Coronary artery (tissue), 2 donors: ENCODE measurements at regions not wholly inside any gene's neighbourhood (a gene's known extent, or its start where the extent isn't known, plus 50 kb on each side); places are given as distances from the start of the nearest gene placed in this dataset.

Experiments used
- DNase-seq: peaks from one replicate; pipeline ENCODE4 v3.0.0-alpha.2; 2017; ENCODE audit warnings: low spot score
- H3K27ac ChIP-seq, 2 donors: fragments of 200-600 bp; sonication (generic); one replicate each; pipeline ENCODE4 v1.5.1; 2016 to 2019
- H3K4me3 ChIP-seq: fragments of 200-600 bp; sonication (generic); 2 replicates; pipeline ENCODE4 v1.5.1; 2016; ENCODE audit warnings: mild to moderate bottlenecking, moderate library complexity
- CTCF ChIP-seq: fragments of 200-600 bp; sonication (generic); IDR thresholded peaks from one replicate; pipeline ENCODE4 v1.5.1; 2019; ENCODE audit warnings: antibody characterized with exemption

DNA sequence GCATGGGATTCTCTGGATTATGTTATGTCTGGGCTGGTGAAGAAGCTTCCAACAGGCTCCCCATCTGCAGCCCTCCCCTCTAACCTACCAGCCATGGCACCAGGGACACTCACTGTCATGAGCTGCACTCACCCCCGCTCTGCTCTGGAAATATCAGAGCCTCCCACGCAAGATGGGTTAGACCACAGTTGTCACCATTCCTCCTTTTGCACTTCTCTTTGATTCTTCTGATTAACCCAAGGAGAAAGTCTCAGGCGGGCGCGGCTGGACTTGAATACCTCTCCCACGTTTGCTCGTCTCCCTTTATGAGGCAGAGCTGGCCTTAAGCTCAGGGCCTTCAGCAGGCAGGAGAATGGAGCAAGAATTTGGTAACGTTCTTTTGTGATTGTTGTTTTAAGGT, 128.1 kb downstream of the CEBPB start:
- no peak for DNase-seq
- H3K4me3 ChIP-seq: no peak overlapping the region
- no peak overlapping the region for H3K27ac ChIP-seq
- no peak for TF ChIP-seq CTCF

- no peak for DNase-seq
- TF ChIP-seq CTCF: no peak
- Histone ChIP-seq H3K27ac (peak overlapping the region; percentile 66 to 83), H3K4me3 (peak overlapping the region; percentile 61)
These were observed 129.6 kb downstream of the CEBPB start for GRCh38 chr20:50320005-50320900.

DNA sequence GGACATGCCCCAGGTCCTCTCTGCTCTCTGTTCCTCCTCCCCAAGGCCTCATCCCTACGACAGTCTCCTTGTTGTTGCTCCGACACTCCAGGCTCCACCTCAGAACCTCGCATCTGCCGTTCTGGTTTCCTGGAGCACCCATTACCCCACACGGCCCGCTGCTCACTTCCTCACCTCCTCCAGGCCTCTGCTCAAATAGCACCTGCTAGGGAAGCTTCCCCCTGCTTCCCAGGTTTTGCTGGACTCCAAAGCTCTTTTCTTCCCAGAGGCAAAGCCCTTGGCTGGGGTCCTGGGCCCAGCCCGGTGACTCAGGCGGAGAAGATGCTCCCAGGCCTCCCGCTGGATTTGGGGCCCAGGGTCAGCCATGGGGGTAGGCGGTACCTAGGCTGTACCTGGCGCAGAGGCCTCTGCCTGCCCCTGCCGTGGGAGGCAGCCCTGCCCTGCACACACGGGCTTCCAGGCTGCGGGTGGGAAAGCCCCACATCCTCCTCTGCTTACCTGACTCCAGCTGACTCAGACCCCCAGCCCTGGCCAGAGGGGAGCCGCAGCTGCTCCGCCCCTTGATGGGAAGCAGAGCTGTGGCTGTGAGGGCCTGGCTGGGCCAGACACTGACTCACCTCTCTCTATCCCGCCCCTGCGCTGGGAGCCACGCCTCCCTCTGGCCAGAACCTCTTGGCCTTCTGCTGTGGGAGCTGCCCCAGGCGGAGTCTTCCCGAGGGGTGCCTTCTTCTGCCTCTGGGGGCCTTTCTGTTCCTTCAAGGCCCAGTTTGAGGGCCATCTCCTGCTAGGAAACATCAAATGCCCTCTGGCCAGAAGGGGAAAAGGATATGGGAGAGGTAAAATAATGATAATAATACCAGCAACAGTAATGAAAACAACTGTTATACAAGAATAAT, 130.5 kb downstream of the CEBPB start:
- peak; percentile 97 for DNase-seq
- TF ChIP-seq CTCF: no peak
- Histone ChIP-seq H3K4me3 (peak overlapping the region; percentile 61), H3K27ac (peak overlapping the region; percentile 66 to 83)

DNA sequence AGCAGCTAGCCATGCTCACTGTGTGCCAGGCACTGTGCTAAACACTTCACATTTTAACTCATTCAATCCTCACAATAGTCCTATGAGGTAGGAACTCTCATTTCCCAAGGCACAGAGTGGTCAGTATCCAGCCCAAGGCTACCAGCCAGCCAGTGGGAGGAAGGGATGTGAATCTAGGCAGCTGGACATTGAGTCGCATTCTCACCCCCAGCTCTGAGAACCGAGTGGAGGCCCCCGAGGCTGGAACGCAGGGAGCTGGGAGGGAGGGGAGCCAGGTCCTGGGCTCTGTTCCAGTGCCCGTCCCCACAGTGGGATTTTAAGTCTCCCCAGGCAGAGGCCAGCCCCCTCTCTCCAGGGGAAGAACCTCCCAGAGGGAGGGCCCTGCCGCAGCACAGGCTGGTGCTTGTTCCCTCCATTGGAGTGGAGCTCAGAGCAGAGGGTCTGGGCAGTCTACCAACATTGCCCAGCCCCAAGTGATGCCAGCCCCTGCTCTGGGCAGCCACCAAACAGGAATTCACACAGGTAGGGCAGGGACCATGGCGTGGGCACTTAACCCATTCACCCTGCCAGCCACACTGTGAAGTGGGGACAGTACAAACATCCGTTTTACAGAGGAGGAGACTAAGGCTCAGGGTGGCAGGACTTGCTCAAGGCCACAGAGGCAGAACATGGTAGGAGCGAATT, 131.3 kb downstream of the CEBPB start:
- Histone ChIP-seq H3K27ac (peak overlapping the region; percentile 66 to 83), H3K4me3 (peak overlapping the region; percentile 61)
- no peak for DNase-seq
- TF ChIP-seq CTCF: no peak

- no peak for DNase-seq
- H3K27ac ChIP-seq: no peak overlapping the region
- no peak overlapping the region for H3K4me3 ChIP-seq
- no peak for TF ChIP-seq CTCF
These were observed 132.1 kb downstream of the CEBPB start for GRCh38 chr20:50322703-50323131.

DNA sequence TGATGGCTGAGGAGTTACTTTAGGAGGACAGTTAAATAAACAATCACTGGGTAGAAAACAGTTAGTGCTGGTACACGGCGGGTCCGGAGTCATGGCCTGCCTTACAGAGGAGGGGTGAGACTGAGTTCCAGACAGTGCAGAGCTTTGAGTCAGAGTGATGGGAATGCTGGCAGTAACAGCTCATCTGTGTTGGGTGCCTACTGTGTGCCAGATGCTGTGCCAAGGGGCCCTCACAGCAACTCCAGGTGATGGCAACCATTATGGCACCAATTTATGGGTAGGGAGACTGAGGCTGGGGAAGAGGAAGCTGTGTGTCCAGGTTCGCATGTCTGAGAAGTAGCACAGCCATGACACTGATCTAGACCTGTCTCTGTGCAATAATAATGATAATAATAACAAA, 132.6 kb downstream of the CEBPB start:
- Histone ChIP-seq H3K27ac (no peak overlapping the region), H3K4me3 (no peak overlapping the region)
- no peak for DNase-seq
- no peak for TF ChIP-seq CTCF
